GM13976 (cell line): ENCODE measurements at regions not wholly inside any gene's neighbourhood (a gene's known extent, or its start where the extent isn't known, plus 50 kb on each side); places are given as distances from the start of the nearest gene placed in this dataset.

Source experiments
- DNase-seq: peaks from one replicate; pipeline ENCODE4 v3.0.0; 2012; ENCODE audit warnings: low spot score
- in situ Hi-C: fragments of 300-500 bp; cut with MboI; formaldehyde crosslinking; loops from one replicate; pipeline ENCODE4 v1.12.0; 2022; ENCODE audit warnings: low sequenced_read_pairs, mixed read lengths, inconsistent platforms; ENCODE audit not compliant: unreplicated experiment
- TF ChIP-seq, protein P1 (sequence below): IDR thresholded peaks from 2 replicates; pipeline ENCODE4 v1.5.1; 2012; ENCODE audit warnings: borderline replicate concordance, mild to moderate bottlenecking; ENCODE audit not compliant: insufficient read depth; ENCODE audit errors: extremely low read depth, missing control alignments, control extremely low read depth

- no peak for DNase-seq
- in situ Hi-C loops, result no loop called here
- TF ChIP-seq, protein P1, sequence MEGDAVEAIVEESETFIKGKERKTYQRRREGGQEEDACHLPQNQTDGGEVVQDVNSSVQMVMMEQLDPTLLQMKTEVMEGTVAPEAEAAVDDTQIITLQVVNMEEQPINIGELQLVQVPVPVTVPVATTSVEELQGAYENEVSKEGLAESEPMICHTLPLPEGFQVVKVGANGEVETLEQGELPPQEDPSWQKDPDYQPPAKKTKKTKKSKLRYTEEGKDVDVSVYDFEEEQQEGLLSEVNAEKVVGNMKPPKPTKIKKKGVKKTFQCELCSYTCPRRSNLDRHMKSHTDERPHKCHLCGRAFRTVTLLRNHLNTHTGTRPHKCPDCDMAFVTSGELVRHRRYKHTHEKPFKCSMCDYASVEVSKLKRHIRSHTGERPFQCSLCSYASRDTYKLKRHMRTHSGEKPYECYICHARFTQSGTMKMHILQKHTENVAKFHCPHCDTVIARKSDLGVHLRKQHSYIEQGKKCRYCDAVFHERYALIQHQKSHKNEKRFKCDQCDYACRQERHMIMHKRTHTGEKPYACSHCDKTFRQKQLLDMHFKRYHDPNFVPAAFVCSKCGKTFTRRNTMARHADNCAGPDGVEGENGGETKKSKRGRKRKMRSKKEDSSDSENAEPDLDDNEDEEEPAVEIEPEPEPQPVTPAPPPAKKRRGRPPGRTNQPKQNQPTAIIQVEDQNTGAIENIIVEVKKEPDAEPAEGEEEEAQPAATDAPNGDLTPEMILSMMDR, result no peak
These were observed 333.1 kb downstream of the PIK3C3 start for GRCh38 chr18:42288129-42288528.

DNA sequence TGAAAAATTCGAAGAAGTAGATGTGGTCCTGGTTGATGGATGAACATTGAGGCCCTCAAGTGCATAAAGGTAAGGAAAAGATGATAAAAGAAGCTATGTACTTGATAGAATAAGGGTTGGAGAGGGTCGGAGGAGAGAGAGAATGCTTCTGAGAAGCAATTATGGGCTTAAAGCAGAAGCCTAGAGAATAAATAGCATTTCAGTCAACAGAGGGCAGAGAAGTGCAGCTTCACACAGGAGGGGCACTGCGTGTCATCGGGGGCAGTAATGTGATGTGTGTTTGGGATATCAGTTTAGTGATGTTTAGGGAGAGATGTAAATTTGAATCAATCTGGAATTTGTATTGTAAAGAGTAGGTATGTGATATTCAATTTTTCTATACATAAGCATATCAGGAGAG, 334.5 kb downstream of the PIK3C3 start:
- DNase-seq, result no peak
- in situ Hi-C loops, result no loop called here
- TF ChIP-seq, protein P1, result no peak

GRCh38 chr18:42290318-42291307, 335.6 kb downstream of the PIK3C3 start:
- in situ Hi-C loops, result no loop called here
- DNase-seq, result no peak
- TF ChIP-seq, protein P1, result no peak

- no peak for DNase-seq
- in situ Hi-C loops, result no loop called here
- TF ChIP-seq, protein P1, result no peak
These were observed 337.6 kb downstream of the PIK3C3 start for GRCh38 chr18:42292654-42293053.

- DNase-seq, result no peak
- in situ Hi-C loops, result no loop called here
- TF ChIP-seq, protein P1, result no peak
These were observed 341.2 kb downstream of the PIK3C3 start for GRCh38 chr18:42296192-42296591.

DNA sequence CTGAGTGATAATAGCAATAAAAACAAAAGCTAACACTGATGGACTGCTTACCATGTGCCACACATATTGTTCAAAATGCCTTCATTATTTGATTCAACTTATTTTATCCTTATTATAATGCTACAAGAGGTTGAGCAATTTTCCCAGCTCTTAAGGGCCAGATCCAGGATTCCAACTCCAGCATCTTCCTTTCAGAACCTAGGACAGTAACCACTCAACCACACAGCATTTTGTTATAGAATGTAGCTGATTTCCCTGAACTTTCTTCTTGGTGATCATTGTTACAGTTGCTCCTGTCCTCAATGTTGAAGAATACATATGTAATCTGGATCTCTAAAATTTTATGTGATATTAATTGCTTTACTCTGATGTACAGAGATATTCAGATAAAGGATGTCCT, 341.7 kb downstream of the PIK3C3 start:
- in situ Hi-C loops, result no loop called here
- TF ChIP-seq, protein P1, result no peak
- DNase-seq, result no peak
